SK-N-DZ (cell line): ENCODE measurements at regions not wholly inside any gene's neighbourhood (a gene's known extent, or its start where the extent isn't known, plus 50 kb on each side); places are given as distances from the start of the nearest gene placed in this dataset.

Experiments used
- DNase-seq: peaks from one replicate; pipeline ENCODE4 v3.0.0-alpha.2; 2015; ENCODE audit warnings: low spot score

DNA sequence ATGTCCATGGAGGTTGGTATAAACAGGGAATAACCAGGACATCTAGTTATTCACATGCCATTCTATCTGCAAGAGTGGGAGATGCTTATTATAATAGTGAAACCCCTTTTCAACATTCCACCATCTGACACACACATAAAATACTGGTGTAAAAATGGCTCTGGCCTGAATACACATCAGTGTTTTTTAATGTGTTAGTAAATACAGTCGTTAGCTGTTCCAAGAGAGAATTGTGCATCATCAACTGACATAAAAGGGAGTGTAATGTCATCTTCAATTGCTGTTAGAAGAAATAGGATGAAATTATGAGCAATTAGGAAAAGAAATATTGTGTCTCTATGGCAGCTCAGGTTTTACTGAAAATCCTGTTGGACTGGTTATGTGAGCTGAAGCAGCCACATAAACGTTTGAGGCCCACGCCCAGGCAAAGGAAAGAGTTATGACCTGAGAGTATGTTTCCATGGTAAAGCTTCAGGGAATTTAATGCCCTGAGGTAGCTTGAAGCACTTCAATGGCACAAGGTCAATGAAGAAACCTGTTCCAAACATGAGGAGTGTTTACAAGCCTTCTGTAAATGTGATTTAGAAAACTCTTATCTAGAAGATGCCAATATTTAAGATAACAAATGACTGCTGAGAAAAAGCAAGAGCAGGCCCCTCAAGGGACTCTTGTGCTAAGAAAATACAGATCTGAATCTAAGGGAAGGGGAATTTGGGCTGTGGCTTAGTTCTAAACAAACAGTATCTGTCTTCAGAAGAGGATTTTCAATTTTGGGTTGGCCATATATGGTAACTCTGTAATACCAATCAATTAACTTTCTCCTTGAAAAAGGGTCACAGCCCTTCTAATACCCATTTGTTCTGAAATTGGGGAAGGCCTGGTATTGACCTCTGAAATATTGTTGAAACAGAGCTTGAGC lies 384.3 kb downstream of the SEC16B start:
- peak; percentile 21 for DNase-seq

DNA sequence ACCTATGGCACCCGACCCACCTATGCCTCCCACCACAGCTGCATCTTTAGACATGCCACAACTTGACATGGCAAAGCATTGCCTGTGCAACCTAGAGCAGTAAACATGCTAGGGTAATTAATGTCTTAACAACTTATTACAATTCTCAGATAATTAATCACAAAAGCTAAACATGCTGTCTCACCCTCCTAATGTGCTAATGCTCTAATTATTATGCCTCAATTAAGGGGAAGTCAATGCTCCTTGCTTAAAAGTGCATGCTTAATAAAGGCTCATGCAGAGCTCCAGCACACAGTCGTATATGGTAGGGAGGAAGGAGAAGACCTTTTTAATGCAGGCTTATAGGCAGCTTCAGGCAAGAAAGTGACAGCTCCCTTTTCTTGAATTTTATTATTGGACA lies 396.0 kb downstream of the SEC16B start:
- no peak for DNase-seq

DNA sequence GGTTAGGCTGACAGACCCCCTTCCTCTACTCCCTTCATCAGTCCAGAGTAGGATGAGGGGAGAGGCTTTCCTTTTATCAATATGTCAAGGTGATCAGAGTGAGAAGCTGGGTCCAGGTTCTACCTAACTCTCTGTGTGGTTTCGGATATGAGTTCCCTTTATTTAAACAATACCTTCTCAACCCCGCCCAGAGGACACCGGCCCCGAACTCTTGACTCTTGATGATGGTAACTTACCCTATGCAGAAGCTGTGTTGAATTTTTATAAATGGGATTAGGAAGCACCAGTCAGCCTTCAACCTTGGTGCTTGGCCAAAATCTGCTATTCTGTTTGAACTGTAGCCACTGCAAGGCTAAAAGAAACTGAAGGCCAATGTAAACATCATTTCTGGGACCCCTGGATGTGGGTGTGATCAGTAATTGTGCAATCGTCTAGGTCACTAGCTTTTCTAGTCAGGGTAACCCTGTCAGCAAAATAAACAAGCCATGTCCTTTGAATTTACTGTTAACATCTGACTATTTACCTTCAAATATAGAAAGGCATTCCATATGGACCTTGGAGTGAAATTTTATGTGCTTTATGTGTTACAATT lies 398.3 kb downstream of the SEC16B start:
- no peak for DNase-seq

DNA sequence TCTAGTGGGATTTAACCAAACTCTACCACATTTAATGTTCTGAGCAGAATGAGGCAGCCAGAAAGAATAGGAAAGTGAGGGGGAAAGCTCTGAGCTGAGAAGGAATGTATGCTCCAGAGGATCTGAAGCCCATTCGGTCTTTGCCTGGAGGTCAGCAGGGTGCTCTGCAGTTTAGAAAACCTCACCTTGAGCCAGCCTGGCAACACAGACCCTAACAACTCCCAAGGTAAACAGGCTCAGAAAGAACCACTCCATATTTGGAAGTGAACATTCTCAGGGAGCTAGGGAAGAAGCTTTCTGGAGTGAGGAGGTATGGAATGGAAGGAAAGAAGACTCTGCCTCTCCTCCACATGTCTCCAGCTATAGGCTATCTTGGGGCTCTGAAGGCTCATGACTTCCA lies 398.8 kb downstream of the SEC16B start:
- no peak for DNase-seq

DNA sequence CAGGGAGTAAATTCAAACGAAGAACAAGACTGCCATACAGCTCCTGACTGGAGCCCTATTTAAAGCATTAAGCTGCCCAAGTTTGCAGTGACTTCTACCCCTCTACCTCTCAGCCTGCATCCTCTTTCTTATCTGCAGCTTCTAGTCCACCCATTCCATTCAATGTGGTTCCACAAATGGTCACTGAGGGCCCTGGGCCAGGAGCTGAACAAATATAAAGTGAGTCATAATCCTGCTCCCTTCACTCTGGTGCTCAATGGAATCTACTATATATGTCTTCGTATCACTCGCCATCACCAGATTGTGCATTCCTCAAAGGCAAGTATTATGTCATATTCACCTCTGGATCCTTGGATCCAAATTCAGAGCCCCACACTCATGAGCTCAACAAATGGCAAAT lies 398.7 kb downstream of the BRINP2 start:
- no peak for DNase-seq

DNA sequence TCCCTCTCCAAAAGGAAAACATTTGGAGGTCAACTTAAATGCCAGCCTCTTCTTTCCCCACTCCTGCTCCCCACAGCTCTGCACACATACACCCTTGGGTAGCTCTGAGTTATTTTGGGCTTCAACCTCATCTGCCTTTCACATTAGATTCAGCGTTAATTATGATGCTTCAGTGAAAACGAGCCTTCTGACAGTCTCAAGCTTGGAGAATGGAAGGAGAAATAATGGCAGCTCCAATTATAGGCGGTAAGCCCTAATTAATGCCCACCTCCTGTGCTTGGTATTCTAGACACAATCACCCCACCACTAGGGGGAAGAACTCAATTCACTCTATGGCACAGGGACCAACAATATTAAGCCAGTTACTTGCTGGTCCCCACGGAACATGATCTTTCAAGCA lies 397.9 kb downstream of the BRINP2 start:
- DNase-seq = no peak

DNA sequence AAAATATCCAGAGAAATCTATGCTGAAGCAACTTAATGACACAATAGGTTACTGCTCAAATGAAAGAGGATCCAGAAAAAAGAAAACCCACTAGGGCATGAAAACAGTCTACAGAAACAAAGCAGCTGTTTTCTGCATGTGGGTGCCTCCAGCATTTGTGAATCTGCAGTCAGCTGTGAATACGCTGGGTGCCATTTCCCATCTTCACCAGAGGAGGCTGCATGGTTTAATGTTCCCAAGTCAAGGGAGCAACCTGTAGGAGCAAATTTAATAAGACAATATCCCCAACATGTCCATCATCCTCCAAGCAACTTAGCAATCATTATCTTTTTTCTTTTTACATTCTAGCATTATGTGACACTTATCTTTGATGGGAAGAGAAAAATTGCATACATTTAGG lies 396.6 kb downstream of the BRINP2 start:
- DNase-seq = no peak

DNA sequence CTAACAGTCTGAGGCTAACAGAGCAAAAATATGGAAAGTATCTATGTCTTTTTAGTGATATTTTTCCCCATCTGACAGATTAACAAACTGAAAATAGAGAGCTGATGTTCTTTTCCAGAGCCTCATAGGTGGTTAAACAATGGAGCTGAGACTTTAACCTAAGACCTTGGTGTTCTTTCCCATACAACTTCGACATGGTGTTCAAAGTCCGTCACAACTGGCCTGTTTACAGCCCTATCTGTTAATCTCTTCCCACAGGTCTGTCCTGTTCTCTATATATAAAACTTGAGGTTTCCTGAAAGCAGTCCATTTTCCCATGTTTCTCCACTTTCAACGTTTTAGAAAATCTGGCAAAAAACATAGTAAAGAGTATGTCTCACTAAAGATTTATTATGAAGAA lies 395.7 kb downstream of the BRINP2 start:
- DNase-seq = no peak

DNA sequence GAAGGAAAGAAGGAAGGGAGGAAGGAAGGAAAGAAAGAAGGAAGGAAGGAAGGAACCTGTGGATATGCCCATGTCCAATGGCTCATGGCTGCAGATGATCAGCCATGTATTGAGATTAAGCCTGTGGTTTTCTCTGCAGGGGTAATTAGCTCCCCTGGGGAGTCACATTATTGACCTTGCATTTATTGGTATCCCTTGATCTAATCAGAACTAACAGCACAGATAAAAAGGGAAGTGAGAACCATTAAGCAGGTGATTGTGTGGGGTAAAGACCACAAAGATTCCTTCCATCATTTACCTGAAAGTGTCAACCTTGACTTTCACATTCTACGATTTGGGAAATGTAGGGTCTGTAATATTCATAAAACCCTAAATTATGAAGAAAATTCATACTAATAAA lies 390.7 kb downstream of the BRINP2 start:
- no peak for DNase-seq

DNA sequence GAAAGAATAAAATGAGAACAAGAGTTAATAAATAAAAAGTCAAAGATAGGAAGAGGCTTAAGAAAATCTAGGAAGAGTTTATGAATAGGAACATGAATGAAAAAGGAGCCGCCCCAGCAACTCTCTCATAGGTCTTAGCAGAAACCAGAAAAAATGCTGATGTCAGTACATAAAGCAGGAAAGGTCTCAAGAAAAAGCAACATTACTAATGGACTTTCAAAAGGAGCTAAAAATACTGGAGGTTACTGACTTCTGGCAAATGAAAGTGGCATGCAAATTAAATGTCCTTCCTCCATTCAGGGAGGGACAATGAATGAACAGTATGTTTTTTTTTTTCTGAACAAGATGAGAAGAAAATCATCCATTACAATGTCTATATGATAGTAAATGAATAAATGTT lies 387.6 kb downstream of the BRINP2 start:
- no peak for DNase-seq

DNA sequence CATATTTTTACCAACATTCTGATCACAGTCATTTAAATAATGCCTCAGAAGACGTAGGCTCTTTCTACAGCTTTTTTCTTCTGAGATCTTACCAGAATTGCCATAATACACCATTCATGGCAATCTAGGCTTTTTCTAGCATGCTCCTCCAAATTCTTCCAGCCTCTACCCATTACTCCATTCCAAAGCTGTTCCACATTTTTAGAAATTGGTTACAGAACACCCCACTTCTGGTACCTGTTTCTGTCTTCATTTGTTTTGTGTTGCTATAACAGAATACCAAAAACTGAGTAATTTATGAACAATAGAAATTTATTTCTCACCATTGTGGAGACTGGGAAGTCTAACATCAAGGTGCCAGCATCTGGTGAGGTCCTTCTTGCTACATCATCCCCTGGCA lies 385.4 kb downstream of the BRINP2 start:
- no peak for DNase-seq

DNA sequence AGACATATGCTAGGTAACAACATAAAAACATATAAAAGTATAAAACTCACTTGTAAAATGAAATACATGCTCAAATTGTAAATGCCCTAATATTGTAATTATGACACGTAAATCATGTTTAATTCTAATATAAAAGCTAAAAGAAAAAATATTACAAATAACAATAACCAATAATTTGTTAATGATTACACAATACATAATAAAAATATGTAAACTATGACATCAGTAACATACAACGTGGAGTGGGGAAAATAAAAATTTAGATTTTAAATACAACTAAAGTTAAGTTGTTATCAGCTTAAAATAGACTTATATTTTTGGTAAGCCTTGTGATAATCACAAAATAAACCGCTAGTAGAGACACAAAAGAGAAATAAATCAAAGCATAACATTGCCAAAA lies 376.4 kb downstream of the BRINP2 start:
- no peak for DNase-seq

DNA sequence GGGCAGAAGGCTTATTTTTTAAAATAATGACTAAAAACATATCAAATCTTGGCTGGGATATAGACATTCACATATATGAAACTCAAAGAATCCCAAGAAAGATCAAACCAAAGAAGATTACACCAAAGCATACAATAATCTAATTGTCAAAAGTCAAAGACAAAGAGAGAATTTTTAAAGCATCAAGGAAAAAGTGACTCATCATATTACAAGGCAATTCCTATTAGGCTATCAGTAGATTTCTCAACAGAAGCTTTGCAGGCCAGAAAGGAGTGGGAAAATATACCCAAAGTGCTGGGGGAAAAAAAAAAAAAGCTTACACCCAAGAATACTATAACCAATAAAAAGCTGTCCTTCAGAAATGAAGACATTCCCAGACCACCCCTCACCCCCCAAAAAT lies 375.6 kb downstream of the BRINP2 start:
- DNase-seq = no peak

DNA sequence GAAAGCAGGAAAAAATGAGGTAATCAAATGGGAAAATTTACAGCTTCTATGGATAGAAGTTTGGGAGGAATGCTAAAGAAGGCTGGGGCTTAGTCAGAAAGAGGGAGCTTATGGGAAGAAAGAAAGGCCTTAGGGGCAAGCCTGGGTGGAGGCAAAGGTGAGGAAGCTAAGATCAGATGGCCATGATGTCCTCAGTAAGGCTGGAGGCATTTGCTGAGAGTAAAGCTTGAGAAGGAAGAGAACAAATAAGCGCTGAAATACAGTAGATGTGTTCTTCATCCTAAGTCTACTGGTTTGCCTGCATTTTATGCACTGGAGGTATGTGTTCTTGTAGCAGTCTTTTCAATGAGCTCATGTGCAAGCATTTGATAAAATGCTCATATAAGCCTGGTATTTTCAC lies 355.4 kb downstream of the BRINP2 start:
- DNase-seq = no peak

DNA sequence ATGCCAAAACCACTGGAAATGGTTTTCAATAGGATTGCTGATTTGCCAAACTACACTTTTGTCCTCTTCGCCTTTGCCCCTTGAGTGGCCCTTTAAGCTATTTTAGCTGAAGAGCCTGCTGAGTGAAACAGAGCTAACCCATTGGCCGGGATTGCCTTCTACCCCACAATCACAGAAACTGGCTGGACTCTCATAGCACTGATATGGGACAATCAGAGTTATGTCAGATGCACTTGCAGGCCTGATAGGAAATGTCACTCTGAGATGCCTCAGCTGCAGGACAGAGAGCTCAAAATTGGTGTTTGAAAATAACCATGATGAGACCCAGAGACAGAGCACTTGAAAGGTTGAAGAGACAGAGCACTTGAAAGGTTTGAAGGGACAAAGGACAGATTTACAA lies 354.4 kb downstream of the BRINP2 start:
- no peak for DNase-seq

DNA sequence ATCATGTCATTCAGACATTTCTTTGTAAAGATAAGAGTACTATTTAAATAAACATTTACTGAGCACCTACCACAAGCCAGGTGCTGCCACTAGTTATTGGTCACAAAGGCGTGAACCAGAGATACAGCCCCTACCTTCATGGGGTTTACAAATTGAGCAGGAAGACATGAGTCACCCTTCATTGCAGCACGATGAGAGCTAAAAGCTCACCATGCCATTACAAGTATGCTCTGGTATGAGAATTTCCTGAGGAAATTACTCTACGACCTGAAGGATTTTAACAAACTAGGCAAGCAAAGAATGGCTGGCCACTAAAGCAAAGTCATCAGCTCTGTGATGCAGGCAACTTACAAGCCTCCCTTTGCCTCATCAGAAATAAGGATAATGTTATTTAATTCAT lies 346.8 kb downstream of the BRINP2 start:
- no peak for DNase-seq

DNA sequence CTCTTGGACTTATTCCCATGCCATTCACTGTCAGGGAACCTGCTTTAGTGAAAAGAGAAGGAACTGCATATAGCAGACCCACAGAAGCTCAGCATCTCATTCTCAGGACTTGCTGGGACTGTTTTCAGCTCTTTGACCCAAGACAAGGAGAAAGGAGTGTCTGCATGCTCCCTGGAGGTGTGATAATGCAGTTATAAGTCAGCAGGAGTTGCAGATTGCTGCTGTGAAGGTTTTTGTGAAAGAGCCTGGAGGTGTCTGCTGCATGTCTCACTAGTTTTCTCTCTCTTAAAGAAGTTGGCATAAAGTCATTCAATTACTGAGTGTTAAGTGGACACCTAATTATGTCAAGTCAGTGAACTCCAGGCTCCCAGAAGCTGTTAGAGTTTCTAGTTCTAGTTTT lies 343.4 kb downstream of the BRINP2 start:
- no peak for DNase-seq

DNA sequence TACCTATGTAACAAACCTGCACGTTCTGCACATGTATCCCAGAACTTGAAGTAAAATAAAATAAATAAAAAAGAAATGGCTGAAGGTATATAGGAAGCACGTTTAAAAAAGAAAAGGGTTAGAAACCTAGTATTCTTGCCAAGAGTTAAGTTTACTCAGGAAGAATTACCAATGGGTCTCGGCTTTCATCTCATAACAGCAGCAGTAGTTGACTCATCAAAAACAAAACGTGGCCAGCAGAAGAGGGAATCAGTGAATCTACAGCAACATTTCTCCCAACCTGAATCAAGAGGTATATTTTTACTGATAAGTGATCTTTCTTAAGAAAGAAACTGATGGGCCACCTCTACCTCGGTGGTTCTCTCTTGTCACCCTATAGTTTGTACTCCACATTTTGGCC lies 340.3 kb downstream of the BRINP2 start:
- DNase-seq = no peak

DNA sequence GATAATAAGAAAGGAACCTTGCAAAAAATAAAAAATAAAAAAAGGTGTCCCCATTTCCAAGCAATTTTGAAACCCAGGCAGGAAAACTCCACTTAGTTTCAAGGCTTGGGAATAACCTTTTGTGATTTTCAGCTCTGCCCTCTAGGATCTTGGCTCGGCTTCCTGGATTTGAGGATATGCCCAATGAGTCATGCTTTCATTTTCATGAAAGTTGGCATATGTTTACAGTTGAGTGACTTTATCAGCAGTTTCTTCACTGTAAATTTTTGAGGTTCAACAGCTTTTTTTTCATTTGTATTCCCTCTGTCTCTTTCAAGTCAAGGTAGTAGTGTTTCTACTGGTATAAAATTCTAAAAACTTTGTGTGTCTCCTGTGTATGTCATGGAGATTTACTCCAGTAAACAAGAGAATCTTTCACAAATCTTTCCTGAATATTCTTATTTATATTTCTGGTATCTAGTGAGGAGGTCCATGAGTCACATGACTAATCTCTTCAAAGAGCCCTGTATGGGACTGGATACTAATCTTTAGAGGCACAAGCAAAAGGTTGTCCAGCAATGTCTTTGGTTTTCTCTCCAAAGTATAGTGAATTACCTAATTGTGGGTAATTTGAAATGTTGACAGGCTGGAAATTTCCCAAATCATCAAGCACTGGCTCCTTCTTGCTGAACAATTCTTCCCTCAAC lies 335.3 kb downstream of the BRINP2 start:
- no peak for DNase-seq

DNA sequence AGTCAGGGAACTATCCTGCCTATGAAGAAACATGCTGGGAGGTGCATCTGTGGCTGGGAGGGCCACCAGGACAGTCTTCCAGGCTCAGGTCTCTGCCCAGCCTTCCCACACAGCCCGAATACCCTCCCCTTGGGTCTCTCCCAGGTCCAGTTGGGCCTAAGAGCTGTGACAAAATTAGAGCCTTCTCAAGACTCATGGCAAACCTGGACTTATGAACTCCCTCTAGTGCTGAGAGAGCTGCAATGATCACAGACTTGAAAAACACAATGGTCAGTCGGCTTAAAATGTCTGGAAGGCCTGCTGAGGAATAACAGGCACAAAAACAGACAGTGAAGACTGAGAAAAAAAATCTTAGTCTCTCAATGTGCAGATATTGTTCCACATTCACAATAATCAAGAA lies 325.1 kb downstream of the BRINP2 start:
- no peak for DNase-seq

DNA sequence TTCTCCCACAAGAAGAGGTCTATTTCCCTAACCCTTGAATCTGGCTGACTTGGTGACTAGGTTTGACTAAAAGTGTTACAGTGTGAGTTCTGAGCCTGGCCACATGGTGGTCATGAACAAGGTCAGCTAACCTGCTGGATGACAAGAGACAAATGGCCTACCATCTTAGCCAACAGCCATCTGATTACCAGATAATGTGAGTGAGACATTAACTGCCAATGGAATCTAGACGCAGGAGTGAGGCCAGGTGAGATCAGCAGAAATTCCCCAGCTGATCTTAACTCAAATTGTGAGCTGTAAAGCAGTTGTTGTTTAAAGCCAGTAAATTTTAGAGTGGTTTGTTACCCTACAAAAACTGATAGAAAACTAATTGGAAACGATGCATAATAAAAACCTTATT lies 320.0 kb downstream of the BRINP2 start:
- DNase-seq = no peak

DNA sequence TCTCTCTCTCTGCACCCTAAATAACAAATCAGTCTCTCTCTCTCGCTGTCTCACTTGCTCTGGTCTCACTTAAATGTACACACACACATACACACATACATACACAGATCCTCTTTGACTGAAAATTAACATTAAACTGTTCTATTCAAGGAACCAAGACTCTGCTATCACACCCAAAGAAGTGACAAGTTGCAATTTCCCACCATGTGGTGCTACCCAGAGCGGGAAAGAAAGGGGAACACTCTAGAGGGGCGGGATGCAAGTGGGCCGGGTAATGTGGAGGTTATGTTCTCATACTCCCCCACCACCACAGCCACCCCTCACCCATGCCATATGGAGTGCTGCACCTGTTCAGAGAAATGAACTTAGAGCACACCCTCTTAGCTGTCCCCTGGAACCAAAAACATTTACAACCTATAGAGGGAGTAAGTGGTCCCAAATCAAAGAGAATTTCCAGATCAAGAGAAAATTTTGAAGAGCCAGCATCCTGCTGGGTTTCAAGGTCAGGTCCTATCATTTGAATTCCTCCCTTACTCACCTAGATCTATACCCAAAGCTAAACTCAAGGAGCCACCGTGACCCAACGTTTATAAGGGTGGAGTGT lies 319.4 kb downstream of the BRINP2 start:
- no peak for DNase-seq
